ENCODE measurements at regions not wholly inside any gene's neighbourhood (a gene's known extent, or its start where the extent isn't known, plus 50 kb on each side); places are given as distances from the start of the nearest gene placed in this dataset.
"Not testable (repeated sequence)": the region's sequence is repeated elsewhere in the genome, so short reads cannot be mapped to it uniquely, and the experiment has no call there.

DNA sequence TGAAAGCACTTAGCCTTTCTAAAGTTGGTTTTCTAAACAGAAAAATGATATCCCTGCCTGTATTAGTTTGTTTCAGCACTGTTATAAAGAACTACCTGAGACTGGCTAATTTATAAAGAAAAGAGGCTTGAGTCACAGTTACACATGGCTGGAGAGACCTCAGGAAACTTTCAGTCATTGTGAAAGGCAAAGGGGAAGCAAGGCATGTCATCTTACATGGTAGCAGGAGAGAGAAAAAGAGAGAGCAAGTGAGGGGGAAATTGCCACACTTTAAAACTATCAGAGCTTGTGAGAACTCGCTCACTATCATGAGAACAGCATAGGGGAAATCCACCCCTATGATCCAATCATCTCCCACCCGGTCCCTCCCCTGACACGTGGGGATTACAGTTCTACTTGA is 64.9 kb downstream of the FAM170A start:
- in situ Hi-C loops (cut with HindIII; ENCODE audit: low pct_unique_long_range_greater_than_20kb, low sequenced_read_pairs) = no loop called here
- DNase-seq (ENCODE audit: low read depth in 1 of 2, low spot score in 1 of 2) = no peak
- TF ChIP-seq JUND (IDR thresholded peaks at IDR 0.05; ENCODE audit: low read depth) = no peak

DNA sequence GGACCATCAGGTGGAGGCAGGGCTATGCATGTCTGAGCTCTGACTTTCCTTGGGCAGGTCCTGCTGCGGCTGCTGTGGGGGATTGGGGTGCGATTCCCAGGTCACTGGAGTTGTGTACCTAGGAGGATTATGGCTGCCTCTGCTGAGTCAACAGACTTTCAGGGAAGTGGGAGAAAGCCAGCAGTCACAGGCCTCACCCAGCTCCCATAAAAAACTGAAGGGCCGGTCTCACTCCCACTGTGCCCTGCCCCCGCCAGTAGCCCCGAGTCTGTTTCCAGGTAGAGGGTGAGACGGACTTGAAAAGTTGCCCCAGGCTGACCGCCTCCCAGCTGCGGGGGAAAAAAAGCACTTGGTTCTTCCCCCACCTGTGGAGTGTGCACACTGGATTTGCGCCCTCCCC is 76.7 kb downstream of the FAM170A start:
- no peak for DNase-seq (ENCODE audit: low read depth in 1 of 2, low spot score in 1 of 2)
- in situ Hi-C loops (cut with HindIII; ENCODE audit: low pct_unique_long_range_greater_than_20kb, low sequenced_read_pairs) = no loop called here
- TF ChIP-seq JUND (IDR thresholded peaks at IDR 0.05; ENCODE audit: low read depth) = no peak

DNA sequence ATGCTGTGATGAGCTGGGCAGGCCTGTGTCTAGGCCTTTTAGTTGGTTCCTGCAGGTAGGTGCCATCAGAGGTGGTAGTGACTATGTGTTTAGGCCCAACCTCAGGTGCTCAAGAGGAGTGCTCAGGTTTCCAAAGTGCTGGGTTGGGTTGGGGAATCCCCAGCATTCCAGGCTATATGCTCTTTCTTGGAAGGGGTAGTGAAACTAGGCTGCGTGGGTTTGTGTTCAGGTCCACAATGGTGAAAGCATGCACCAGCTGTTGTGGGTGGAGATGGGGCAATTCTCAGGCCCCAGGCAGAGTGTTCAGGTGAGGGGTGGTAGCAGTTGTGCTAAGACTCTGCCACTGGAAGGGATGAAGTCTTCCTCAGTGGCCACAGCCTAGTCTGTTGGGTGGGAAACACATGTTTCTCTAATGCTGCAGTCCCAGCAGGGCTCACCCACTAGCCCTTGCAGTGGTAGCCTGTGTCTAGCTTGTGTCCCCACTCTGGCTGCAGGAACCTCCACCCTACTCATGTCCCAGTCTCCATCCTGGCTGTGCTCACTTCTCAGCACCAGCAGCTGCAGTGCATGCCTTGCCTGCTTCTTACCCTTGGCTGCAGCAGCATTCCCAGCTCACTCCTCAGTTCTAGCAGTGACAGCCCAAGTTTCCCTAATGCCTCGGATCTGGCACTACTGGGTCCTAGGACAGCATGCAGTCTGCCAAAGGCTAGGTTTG is 78.9 kb downstream of the FAM170A start:
- TF ChIP-seq JUND (IDR thresholded peaks at IDR 0.05; ENCODE audit: low read depth) = no peak
- in situ Hi-C loops (cut with HindIII; ENCODE audit: low pct_unique_long_range_greater_than_20kb, low sequenced_read_pairs) = no loop called here

DNA sequence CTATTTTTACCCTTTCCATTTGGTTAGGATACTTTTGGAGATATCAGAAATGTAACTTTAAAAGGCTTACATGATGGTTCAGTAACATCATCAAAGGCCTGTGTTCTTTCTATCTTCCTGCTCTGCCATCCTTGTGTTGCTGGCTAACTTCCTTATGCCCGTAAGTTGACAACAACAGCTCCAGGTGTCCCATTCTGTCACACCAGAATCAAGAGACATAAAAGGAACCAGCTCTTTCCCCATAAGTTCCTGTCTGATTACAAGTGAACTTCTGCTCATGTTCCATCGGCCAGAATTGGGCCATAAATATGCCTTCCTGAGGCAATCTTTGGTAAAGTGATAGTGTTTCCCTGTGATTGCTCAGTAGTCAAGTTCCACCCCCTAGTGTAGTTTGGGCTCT is 92.4 kb downstream of the FAM170A start:
- no peak for TF ChIP-seq JUND (IDR thresholded peaks at IDR 0.05; ENCODE audit: low read depth)
- in situ Hi-C loops (cut with HindIII; ENCODE audit: low pct_unique_long_range_greater_than_20kb, low sequenced_read_pairs) = no loop called here
- DNase-seq (ENCODE audit: low read depth in 1 of 2, low spot score in 1 of 2) = no peak

More for the DNA sequence above, 78.9 kb downstream of the FAM170A start:
- DNase-seq (ENCODE audit: low read depth in 1 of 2, low spot score in 1 of 2) = no peak

DNA sequence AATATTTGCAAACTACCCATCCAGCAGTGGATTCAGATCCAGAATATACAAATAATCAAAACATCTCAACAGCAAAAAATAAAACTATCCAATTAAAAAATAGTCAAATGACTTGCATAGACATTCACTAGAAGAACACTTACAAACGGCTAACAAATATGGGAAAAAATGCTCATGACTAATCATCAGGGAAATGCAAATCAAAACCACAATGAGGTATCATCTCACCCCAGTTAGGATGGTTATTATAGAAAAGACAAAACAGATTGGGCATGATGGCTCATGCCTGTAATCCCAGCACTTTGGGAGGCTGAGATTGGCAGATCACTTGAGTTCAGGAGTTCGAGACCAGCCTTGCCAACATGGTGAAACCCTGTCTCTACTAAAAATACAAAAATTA is 95.9 kb downstream of the FAM170A start:
- DNase-seq (ENCODE audit: low read depth in 1 of 2, low spot score in 1 of 2); in situ Hi-C loops (cut with HindIII; ENCODE audit: low pct_unique_long_range_greater_than_20kb, low sequenced_read_pairs): not testable (repeated sequence)

DNA sequence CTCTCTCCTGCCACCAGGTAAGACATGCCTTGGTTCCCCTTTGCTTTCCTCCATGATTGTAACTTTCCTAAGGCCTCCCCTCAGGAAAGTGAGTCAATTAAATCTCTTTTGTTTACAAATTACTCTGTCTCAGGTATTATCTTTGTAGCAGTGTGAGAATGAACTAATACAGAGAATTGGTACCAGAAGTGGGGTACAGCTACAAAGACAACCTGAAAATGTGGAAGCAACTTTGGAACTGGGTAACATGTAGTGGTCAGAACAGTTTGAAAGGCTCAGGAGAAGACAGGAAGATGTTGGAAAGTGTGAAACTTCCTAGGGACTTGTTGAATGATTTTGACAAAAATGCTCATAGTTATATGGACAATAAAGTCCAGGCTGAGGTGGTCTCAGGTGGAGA is 97.2 kb downstream of the FAM170A start:
- DNase-seq (ENCODE audit: low read depth in 1 of 2, low spot score in 1 of 2) = no peak
- in situ Hi-C loops (cut with HindIII; ENCODE audit: low pct_unique_long_range_greater_than_20kb, low sequenced_read_pairs) = no loop called here
- no peak for TF ChIP-seq JUND (IDR thresholded peaks at IDR 0.05; ENCODE audit: low read depth)

DNA sequence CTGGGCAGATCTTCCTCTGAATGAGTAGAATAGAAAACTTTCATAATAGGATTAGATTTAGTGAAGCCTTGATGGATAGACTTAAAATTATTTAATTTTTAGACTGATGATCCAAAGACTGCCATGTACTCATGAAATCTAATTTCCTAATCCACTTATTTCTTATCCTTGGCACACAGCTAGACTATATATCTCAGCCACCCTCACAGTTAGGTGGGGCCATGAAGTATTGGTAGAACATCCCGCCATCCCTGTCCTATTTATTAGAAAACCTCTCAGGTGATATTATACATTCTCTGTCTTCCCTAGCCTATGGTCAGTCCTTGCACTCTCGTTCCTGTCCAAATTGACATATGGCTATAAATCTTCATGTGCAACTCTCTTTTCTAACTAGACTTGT is 110.9 kb downstream of the FAM170A start:
- in situ Hi-C loops (cut with HindIII; ENCODE audit: low pct_unique_long_range_greater_than_20kb, low sequenced_read_pairs) = no loop called here
- no peak for DNase-seq (ENCODE audit: low read depth in 1 of 2, low spot score in 1 of 2)
- no peak for TF ChIP-seq JUND (IDR thresholded peaks at IDR 0.05; ENCODE audit: low read depth)

DNA sequence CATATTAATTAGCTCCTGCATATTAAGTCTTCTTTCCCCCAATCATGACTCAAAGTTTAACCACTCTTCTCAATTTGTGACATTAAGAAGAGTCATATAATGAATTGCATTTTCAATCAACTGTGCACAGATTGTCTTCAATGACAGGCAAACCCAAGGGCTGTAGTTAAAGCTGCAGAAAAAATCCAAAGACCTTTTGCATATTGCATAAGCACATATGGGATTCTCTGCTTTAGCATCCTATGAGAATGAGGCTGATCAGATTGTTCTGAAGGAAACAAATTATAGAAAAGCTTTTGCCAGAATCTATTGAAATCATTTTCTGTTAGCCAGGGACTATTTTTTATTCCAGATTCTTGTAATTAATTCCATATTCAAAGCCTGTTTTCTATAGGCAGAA is 112.3 kb downstream of the FAM170A start:
- no peak for TF ChIP-seq JUND (IDR thresholded peaks at IDR 0.05; ENCODE audit: low read depth)
- DNase-seq (ENCODE audit: low read depth in 1 of 2, low spot score in 1 of 2) = no peak
- in situ Hi-C loops (cut with HindIII; ENCODE audit: low pct_unique_long_range_greater_than_20kb, low sequenced_read_pairs) = no loop called here

DNA sequence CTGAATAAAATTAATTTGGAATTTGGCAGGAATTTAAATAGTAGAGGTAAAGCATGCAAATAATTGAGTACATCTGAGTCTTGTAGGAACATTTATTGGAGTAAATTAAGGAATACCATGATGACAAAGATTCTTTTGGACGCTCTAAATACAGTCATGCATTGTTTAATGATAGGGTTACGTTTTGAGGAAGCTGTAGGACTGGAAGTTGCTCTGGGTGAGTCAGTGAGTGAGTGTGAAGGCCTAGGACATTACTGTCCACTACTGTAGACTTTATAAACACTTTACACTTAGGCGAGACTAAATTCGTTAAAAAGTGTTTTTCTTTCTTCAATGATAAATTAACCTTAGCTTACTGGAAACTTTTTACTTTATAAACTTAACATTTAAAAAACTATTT is 113.0 kb downstream of the FAM170A start:
- in situ Hi-C loops (cut with HindIII; ENCODE audit: low pct_unique_long_range_greater_than_20kb, low sequenced_read_pairs) = no loop called here
- DNase-seq (ENCODE audit: low read depth in 1 of 2, low spot score in 1 of 2) = no peak
- no peak for TF ChIP-seq JUND (IDR thresholded peaks at IDR 0.05; ENCODE audit: low read depth)

DNA sequence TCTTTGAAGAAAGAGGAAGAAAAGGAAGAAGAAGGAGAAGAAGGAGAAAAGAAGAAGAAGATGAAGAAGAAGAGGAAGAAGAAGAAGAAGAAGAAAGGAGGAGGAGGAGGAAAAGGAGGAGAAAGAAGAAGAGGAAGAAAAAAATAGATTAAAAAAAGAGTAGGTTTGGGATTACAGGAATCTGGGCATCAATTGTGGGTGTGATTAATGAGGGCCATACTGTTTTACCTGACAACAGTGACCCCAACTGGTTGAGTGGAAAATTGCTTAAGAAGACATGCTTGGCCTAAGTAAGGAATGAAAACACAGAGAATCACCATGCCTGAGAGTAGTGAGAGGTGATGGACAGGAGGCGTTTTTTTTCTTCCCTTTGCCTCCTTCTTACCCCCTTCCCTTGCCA is 114.6 kb downstream of the FAM170A start:
- in situ Hi-C loops (cut with HindIII; ENCODE audit: low pct_unique_long_range_greater_than_20kb, low sequenced_read_pairs) = no loop called here
- no peak for TF ChIP-seq JUND (IDR thresholded peaks at IDR 0.05; ENCODE audit: low read depth)
- DNase-seq (ENCODE audit: low read depth in 1 of 2, low spot score in 1 of 2) = peak; percentile 21 to 77

DNA sequence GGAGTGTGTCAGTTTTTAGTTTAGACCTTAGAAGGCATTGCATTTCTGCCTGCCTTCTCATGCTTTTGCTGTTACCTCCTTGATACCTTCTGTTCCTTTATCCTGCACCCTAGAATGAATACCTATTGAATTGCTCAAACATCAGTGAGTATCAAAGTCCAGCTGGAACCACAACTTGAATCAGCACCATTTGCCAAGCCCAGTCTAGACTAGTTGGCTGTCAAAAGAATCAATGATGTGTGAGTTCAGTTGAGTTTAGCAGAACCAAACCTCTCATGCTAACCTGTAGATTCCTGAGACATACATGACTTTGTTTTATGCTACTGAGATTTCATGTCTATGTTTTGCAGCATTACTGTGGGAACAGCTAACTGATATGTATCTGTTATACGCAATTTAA is 116.6 kb downstream of the FAM170A start:
- in situ Hi-C loops (cut with HindIII; ENCODE audit: low pct_unique_long_range_greater_than_20kb, low sequenced_read_pairs) = no loop called here
- no peak for DNase-seq (ENCODE audit: low read depth in 1 of 2, low spot score in 1 of 2)
- TF ChIP-seq JUND (IDR thresholded peaks at IDR 0.05; ENCODE audit: low read depth) = no peak

DNA sequence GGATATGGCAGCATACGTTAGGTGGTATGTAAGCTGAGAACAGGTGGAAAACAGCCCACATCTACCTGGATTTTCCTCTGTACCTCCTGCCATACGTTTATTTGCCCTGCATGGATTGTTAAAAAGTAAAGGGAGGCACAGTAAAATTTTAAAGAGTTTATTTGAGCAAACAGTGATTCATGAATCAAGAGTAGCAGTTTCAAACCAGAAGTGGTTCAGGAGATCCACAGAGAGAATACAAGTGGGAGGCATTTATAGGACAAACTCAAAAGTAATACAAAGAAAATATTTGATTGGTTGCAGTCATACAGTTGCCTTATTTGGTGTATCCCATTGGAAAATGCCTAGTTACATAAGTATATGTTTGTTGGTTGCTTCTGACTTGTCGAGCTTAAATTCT is 117.6 kb downstream of the FAM170A start:
- no peak for DNase-seq (ENCODE audit: low read depth in 1 of 2, low spot score in 1 of 2)
- in situ Hi-C loops (cut with HindIII; ENCODE audit: low pct_unique_long_range_greater_than_20kb, low sequenced_read_pairs) = no loop called here
- TF ChIP-seq JUND (IDR thresholded peaks at IDR 0.05; ENCODE audit: low read depth) = no peak

DNA sequence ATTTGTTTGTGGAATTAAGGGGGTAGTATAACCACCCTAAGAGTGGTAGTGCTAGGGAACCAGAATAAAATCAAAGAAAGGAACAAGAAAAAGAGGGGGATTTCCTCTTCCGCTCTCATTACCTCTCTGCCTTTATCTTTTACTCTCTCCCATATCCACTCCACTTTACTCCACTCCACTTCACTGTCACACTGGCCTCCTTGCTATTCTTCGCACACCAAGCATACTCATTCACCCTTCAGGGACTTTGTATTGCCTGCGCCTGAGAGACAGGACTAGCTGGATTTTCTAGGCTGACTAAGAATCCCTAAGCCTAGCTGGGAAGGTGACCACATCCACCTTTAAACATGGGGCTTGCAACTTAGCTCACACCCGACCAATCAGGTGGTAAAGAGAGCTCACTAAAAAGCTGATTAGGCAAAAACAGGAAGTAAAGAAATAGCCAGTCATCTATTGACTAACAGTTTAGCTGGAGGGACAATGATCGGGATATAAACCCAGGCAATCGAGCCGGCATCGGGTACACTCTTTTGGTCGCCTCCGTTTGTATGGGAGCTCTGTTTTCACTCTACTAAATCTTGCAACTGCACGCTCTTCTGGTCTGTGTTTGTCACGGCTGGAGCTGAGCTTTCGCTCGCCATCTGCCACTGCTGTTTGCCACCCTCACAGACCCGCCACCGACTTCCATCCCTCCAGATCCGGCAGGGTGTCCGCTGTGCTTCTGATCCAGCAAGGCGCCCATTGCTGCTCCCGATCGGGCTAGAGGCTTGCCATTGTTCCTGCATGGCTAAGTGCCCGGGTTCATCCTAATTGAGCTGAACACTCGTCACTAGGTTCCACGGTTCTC is 121.8 kb downstream of the FAM170A start:
- DNase-seq (ENCODE audit: low read depth in 1 of 2, low spot score in 1 of 2) = peak in 1 of 2 experiments; percentile 20
- in situ Hi-C loops (cut with HindIII; ENCODE audit: low pct_unique_long_range_greater_than_20kb, low sequenced_read_pairs) = no loop called here
- no peak for TF ChIP-seq JUND (IDR thresholded peaks at IDR 0.05; ENCODE audit: low read depth)
